ENCODE measurements at regions not wholly inside any gene's neighbourhood (a gene's known extent, or its start where the extent isn't known, plus 50 kb on each side); places are given as distances from the start of the nearest gene placed in this dataset.

DNA sequence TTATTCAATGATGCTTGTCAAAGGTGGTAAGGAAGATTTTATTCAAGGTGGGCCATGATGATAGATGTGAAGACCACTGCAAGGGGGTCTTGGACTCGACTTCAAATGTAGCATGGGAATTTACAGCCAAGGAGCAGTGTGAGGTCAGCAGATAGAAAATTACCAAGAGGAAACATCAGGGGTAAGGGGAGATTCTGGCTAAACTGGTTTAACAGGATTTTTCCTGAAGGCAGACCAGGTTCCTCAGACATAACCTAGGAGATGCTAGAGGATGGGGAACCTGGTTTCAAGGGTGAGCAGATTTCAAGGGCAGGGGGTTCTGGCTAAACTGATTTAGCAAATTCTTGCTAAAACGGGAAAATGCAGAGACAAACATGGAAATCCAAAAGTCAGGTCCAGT is 464.9 kb downstream of the TAFA4 start:
- DNase-seq (ENCODE audit: low read depth) = no peak

DNA sequence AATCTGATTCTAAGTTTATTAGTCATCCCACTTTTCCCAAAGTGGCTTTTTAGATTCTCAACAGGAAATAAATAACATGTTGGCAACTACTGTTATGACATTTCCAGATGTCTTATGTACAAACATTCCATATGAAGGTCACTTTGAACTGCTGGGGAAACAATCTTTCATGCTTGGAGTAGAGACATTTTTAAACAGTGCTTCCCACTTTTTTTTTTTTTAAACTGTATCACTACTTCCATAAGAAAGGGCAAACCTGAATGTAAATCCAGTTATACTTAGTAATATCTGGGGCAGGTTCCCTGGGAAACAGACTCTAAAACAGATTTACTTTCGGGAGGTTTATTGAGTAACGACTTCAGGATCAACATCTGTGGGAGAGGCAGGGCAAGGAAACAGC is 473.8 kb downstream of the TAFA4 start:
- DNase-seq (ENCODE audit: low read depth) = no peak

DNA sequence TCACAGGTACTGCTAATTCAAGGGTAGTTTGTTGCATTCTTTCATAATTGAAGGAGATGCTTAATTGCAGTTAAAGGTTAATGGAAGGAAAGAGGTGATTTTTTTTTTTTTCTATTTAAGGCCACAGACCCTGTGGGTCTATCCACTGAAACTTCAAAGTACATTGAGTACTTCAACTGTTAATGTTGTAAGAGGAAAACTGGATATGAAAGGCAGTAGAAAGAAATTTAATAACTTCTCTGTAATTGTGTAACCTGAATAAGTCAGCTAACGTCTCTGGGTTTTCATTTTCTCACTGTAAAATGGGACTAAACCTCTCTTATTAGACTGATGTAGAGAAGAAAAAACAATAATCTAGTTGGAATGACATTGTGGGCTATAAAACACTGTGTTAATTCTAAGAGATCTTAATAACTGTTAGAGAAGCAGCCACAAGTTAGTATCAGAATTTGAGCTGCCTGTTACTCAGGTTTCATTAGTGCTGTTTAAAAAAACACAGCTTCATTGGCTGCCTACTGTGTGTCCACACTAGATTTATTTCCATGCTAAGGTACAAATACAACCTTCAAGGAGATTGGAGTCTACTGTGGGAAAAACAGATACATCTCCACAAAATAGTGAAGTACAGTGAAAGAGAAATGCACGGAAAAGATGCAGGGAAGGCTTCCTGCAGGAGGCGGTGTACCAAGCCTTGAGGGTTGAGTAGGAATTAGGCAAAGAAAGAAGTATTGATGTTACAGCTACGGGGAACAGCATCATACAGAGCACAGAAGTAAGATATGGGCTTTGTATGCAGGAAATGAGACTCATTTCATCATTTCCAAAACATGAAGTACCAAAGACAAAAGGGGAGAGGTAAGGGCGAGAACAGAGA is 483.6 kb downstream of the TAFA4 start:
- DNase-seq (ENCODE audit: low read depth) = no peak

DNA sequence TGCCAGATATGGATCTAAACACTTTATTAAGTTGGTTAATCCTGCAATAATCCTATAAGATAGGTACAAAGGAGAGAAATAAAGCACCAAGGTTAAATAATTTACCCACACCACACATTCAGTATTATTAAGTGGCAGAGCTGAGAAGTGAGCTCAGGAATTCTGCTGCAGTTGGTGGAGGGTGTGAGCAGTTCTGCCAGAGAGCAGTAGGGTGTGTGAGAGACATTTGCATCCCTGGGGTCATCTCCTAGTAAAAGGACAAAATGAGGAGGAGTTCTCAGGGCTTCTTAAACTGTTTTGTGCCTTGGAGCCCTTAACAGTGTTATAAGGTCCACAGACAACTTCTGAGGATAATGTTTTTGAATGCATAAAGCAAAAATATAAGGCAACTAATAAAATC is 484.5 kb downstream of the TAFA4 start:
- no peak for DNase-seq (ENCODE audit: low read depth)

DNA sequence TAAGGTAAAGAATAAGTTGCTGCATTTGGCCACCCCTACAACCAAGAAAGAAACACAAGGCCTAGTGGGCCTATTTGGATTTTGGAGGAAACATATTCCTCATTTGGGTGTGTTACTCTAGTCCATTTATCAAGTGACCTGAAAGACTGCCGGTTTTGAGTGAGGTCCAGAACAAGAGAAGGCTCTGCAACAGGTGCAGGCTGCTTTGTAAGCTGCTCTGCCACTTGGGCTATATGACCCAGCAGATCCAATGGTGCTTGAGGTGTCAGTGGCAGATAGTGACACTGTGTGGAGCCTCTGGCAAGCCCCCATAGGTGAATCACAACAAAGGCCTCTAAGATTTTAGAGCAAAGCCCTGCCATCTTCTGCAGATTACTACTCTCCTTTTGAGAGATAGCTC is 491.3 kb downstream of the TAFA4 start:
- DNase-seq (ENCODE audit: low read depth) = no peak

DNA sequence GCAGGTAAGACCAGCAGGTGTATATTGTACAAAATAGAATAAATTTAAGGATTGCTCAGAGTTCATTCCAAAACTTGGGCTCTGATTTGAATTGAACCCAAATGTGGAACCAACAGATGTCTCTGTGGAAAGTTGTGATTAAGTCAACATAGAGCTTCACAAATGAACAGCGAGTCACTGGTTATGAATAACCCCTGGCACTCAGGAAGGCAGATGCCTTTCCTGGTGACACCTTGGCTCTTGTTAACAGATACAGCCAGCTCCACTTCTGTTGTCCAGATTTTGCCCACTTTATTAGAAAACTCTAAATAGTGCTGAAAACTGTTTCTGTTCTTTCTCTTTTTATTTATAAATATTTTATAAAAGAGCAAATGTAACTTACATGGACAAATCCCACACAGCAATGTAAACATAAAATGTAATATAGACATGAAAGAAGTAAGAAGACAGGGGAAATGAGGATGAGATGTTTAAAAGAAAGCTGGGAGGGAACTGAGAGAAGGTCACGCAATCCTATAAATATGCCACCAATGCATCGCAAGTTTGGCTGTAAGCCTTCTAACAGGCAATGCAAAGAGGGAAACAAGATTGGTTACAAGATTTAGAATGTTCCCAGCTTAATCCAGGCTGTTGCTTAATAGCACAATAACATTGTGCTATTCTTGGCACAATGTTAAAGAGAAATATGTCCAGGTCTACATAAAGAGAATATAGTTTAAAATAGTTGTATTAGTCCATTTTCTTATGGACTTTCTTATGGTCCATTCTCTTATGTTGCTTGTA is 495.5 kb downstream of the TAFA4 start:
- no peak for DNase-seq (ENCODE audit: low read depth)

DNA sequence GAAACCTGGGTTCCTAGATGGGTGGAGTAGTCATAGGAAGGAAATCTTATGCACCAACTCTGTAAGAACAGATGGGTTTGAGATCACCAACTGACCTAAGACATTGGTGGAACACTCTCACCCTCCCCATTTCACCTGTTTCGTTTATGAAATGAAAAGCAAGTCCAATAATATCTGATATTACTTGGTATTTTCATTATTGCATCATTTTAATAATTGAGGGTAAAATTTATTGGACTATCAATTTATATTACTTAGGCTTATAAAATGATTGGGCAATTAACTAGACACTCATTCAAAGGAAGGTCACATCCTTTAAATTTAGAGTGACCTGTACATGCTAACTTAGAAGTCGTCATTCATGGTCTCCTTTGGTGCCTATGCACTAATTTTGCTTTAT is 503.9 kb downstream of the TAFA4 start:
- DNase-seq (ENCODE audit: low read depth) = no peak

DNA sequence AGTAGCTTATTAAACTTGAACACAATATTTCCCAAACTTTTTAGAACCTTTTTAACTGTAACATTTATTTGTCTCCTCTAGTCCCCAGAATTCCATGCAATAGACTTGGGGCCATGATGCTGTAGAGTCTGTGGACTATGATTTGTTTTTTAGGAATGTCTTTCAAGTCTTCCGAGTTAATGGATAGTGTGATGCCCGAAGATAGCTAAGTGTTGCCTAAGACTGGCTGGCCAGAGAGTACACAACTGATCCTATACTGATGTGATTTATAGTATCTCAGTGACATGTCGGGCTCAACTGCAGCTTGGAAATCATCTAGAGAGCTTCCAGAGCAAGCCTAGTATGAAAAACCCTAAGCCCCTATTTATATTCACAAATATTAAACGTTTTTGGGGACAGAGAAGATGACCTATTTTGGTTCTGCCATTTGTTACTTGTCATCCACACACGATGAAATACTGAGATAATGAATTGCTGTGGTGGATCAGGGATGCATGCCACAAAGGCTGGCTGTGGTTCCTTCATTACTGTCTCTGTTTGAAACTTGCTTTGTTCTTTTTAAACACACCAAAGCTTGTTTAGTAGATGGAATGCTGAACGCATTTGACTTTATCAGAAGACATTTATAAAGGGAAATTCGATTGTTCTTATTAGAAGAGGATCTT is 507.4 kb downstream of the TAFA4 start:
- DNase-seq (ENCODE audit: low read depth) = no peak

DNA sequence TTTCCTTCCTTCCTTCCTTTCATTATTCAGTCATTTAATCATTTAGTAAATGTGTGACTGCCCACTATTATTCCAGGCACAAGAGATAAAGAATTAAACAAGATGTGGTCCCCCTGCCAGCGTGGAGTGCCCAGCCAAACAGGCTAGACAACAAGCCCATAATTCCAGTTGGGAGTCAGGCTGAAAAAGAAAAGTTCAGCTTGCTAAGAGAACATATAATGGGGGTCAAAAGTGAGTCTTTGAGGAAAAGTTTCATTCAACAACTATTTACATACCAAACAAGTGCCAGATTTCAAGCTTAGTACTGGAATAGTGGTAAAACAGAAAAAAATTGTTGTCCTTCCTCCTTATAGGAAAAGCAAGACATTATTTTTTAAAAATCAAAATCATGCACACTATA is 523.7 kb downstream of the TAFA4 start:
- no peak for DNase-seq (ENCODE audit: low read depth)

DNA sequence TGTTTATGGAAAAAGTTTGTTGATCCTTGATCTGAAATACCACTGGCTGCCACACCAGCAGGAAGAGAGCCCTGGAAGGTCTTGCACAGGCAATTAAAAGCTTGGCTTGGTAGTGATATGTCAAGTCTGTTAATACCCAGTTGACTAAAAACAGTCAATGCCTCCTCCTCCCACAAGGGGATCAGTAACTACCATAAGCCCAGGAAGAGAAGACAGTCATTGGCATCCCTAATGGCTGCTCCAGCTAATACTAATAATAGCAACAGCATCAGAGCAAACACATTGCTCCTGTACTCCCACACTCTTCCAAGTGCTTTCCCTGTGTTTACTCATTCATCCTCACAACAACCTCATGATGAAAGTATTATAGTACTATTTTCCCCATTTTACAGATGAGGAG is 528.6 kb downstream of the TAFA4 start:
- no peak for DNase-seq (ENCODE audit: low read depth)

DNA sequence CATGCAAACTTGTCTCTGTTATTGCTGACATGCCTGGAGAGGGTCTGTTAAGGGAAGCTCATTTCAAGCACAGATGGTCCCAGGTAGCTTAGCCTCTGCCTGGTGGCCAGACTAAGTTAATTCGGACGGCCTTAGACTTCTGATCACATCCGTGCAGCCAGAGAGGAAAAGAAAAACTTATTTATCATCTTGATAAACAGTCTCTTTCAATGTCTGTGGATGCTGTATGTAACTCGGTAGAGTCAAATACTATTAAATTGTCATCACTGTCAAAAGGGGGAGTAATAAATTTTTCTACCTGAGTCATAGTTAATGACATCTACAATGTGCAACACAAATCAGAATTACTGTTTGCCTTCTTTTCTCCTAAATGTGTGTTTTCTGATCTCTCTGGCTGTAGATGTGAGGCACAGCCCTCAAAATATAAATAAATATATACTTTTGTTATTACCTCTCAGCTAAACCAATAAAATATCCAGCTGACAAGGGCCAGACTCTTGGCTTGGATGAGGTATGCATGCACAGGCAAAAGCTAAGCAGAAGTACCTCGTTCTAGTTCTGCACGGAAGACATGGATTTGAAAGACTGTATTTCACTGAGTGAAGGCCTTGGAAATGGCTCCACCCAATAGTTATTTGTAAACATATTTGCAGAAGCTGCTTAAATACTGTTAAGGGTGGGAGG is 530.0 kb downstream of the TAFA4 start:
- DNase-seq (ENCODE audit: low read depth) = no peak

DNA sequence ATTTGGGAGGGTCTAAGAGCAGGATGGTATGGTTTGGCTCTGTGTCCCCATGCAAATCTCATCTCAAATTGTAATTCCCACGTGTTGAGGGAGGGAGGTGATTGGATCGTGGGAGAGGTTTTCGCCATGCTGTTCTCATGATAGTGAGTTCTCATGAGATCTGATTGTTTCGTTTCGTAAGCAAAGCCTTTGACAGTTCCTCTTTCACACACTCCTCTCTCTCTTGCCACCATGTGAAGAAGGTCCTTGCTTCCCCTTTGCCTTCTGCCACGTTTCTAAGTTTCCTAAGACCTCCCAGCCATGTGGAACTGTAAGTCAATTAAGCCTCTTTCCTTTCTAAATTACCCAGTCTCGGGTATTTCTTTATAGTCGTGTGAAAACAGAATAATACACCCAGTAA is 553.7 kb downstream of the TAFA4 start:
- DNase-seq (ENCODE audit: low read depth) = no peak

DNA sequence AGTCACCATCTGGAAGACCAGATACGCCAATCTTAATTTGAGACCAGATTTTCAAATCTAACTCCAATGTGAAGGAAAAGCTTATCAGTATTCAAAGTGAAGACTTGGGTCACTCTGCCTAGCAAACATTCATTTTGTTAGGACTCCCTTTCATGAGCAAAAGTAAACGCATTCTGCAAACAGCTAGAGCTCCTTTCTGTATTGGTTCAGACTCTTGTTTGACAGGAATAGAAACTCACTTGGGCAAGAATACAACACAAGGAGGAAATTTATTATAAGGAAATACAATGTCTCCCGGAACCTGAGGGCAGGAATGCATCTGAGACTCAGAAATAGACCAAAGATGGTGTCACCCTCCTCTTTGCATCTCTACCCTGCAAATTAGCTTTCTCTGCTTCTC is 558.6 kb downstream of the TAFA4 start:
- DNase-seq (ENCODE audit: low read depth) = no peak

DNA sequence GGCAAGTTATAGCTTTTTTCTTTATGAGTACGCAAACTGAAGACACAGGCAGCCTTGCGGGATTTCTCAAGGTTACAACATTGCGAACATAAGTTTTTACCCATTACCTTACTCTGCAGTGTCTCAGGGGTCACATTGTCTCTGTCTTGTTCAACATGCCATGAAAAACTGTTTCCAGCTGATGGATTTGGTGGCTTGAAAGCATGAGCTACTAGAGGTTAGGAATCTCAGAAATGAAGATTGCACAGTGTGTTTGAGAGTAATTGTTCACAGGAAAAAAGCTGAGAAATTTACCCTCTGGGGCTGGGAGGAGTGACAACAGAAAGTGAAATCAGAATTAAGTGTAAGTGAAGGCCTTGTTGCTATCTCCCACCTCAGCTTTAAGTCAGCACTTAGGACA is 568.6 kb downstream of the TAFA4 start:
- DNase-seq (ENCODE audit: low read depth) = no peak

DNA sequence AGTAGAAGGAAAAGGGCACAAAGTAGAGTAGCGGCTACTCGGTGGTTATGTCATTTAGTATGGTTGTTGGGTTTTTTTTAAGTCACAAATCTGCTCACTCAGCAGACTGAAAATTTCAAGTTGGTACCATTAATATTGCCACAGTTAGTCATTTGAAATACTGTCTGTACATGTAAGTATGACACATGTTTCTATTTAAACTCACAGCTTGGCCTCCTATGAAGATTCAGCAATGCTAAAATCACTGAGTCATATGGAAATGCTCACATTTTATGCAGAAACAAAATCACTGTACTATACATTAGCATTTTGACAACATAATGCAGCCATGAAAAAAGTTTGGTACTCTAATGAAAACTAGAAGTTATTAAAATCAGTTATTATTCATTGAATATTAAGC is 571.9 kb downstream of the TAFA4 start:
- no peak for DNase-seq (ENCODE audit: low read depth)

DNA sequence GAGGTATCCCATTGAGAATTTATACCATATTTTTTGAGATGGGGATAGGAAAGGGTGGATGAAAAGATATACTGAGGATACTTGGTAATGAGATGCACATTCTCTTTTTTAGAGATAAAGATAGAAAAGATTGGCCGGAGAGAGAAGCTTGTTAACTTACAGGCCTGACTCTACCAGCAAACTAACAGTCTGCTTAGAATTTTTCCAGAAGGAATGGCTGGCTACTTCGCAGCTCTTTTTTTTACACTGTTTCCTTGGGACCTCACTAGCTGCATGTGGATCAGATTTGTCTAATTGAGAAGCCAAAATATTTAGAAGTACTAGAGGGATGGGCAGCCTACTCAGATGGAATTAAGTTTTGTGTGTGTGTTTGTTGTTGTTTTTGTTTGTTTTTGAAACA is 586.6 kb downstream of the TAFA4 start:
- no peak for DNase-seq (ENCODE audit: low read depth)

DNA sequence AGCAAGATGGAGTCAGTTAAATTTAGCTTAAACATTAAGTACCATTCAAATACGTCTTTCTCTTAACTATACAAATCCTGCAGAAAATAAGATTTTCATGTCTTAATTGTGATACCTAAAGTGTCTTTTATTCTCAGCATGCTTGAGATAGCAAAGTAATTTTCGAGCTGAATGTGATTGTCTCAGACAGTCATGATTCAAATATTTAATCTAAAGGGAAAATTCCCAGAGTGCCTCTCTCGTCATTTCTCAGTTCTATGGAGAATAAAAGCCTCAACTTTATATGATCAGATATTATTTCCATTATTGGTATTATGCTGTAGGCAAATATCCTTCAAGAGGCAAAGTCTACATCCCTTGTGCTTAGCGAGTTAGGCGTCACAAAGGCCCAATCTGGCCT is 589.9 kb downstream of the TAFA4 start:
- DNase-seq (ENCODE audit: low read depth) = no peak

DNA sequence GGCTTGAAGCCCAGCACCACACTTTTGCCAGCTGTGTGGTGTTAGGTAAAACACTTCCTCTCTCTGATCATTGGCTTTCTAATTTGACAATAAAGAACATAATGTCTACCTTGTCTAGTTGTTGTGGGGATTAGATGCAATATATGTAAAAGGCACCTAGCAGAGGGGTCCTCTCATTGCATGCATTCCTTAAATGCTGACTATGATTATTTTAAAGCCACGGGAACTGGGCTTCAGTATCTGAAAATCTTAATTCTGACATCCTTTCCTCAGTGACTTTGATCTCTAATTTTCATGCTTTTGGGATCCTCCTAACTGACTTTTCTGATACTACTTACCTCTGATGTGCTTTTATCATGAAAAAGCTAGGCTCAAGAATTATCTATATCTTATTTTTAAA is 596.3 kb downstream of the TAFA4 start:
- no peak for DNase-seq (ENCODE audit: low read depth)

DNA sequence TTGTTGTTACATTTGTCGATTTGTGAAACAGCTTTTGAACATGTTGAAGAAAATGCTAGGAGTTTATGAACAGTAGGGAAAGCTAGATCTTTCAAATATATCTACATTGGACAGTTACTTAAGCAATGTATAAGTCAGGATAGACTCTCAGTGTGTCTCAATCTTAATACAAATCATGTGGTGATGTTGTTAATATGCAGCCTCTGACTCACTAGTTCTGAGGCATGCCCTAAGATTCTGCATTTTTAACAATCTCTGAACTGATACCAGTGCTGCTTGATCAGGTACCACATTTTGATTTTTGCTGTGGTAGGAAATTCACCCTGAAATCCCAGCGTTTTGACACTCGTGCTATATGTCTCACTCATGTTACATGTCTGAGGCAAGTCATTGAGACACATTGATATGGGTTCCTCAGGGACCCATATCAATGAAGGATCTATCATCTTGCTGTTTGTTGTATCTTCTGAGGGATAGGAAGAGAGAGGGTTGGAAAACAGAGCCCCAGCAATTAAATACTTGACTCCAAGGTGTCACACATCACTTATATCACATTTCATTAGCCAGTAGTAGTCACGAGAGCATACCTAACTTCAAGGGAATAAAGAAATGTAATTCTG is 597.9 kb downstream of the TAFA4 start:
- DNase-seq (ENCODE audit: low read depth) = no peak

DNA sequence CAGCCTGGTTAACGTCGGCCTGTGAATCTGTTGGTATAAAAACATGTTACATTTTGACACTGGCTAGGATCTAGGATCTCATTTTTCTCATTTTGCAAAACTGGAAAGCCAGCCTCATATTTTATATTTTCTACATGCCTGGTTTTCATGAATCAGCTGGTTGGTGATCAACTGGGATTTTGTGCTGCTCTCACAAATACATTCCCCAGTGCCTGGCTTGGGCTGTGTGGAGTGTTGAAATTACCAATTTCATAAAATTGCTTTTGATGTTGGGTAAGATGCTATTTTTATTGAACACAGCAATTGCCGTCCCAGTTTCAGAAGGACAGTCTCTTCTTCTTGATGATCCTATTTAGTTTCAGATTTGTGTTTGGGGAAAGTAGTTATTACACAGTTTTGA is 604.3 kb downstream of the TAFA4 start:
- no peak for DNase-seq (ENCODE audit: low read depth)

DNA sequence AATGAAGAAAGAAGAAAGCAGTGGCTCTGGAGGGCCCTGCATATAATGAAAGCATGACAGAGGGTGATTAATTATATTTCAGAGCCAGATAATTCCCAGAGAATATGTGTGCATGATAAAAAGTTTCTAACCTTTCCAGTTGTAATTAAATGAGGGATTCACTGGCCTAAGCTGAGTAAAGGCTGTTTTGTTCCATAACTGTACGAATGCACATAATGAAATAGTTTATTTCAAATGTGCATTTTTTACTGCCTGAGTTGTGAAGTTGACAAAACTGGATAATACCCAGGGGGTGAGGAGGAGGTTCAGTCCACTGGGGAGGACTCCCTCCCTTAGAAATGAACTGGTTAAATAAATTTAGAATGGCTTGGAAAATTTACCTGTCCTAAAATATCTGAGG is 616.4 kb downstream of the TAFA4 start:
- DNase-seq (ENCODE audit: low read depth) = no peak

DNA sequence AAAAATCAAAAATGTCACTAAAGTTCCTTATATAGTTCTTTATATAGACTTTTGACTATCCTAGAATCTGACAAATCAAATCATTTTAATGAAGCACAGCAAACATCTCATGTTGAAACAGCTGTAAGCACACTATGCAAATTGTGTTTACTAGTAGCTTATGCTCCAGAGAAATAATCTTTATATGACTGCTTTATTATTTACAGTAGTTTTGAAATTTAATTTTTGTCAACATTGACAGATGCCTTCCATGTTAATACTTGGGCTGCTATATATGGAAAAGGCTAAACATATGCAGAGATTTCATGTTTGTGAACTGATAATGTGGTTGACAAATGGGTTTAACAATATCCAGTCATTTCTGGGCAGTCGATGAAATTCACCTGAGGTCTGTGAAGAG is 616.8 kb downstream of the TAFA4 start:
- no peak for DNase-seq (ENCODE audit: low read depth)

Measured in activated T-cell treated with anti-CD3 and anti-CD28 coated beads for 24 hours (primary cell).